ENCODE measurements at regions not wholly inside any gene's neighbourhood (a gene's known extent, or its start where the extent isn't known, plus 50 kb on each side); places are given as distances from the start of the nearest gene placed in this dataset.

- H3K36me3 ChIP-seq (replicated peaks in 1 of 2; ENCODE audit: control insufficient read depth in 1 of 2, insufficient read depth in 2 of 2, low read length in 1 of 2): no peaks in the 10 kb centered on the region
- H3K9ac ChIP-seq: no peak overlapping the region
- H3K9me3 ChIP-seq: no peaks in the 10 kb centered on the region
- H3F3A ChIP-seq (replicated peaks; ENCODE audit: insufficient read depth): no peaks in the 10 kb centered on the region
- no peaks in the 10 kb centered on the region for H3K9me2 ChIP-seq
- H3K79me2 ChIP-seq (ENCODE audit: insufficient read depth): no peaks in the 10 kb centered on the region
- ChIA-PET POLR2A (no interaction called here), CTCF (interaction anchor here (1.5 to 6.1 kb wide), 5 partner anchors 70 to 948 kb away, joined by 3 to 70 read pairs (median 21); no protein-coding TSS in a partner anchor)
- no peak overlapping the region for H2AFZ ChIP-seq (ENCODE audit: low read depth)
- H3K27ac ChIP-seq (ENCODE audit: low read depth in 2 of 2, low read length in 1 of 2): no peak overlapping the region
- H3K4me1 ChIP-seq (ENCODE audit: control insufficient read depth in 1 of 2, insufficient read depth in 2 of 2, low read depth in 1 of 2, low read length in 1 of 2): no peaks in the 10 kb centered on the region
- no peaks in the 10 kb centered on the region for H3K27me3 ChIP-seq (ENCODE audit: insufficient read depth)
- TF ChIP-seq, protein P1, sequence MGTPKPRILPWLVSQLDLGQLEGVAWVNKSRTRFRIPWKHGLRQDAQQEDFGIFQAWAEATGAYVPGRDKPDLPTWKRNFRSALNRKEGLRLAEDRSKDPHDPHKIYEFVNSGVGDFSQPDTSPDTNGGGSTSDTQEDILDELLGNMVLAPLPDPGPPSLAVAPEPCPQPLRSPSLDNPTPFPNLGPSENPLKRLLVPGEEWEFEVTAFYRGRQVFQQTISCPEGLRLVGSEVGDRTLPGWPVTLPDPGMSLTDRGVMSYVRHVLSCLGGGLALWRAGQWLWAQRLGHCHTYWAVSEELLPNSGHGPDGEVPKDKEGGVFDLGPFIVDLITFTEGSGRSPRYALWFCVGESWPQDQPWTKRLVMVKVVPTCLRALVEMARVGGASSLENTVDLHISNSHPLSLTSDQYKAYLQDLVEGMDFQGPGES (IDR thresholded peaks at IDR 0.05; ENCODE audit: low read depth, low read length): no peak
- no peak for TF ChIP-seq CHD2 (IDR thresholded peaks at IDR 0.05; ENCODE audit: low read length, partially characterized antibody)
- no peak for TF ChIP-seq FOXJ3 (CRISPR knock-in tag; IDR thresholded peaks at IDR 0.05)
- 39% methylated on average over 7 of the region's 7 CpGs for WGBS (ENCODE audit: low lambda C conversion rate)
- no peaks in the 10 kb centered on the region for H4K20me1 ChIP-seq (ENCODE audit: insufficient read depth)
- H3K4me2 ChIP-seq: no peak overlapping the region
- no peak overlapping the region for H3K4me3 ChIP-seq (ENCODE audit: low read depth in 2 of 2, low read length in 1 of 2)
- no peak for DNase-seq
Measured at GRCh38 chr3:137103739-137104138, 146.0 kb downstream of the IL20RB start.

- ChIA-PET POLR2A (no interaction called here), CTCF (interaction anchor here (0.6 to 6.1 kb wide), 37 partner anchors 9 to 947 kb away, joined by 3 to 70 read pairs (median 4); no protein-coding TSS in a partner anchor)
- Histone ChIP-seq H2AFZ (ENCODE audit: low read depth) (no peak overlapping the region), H3K36me3 (replicated peaks in 1 of 2; ENCODE audit: control insufficient read depth in 1 of 2, insufficient read depth in 2 of 2, low read length in 1 of 2) (no peaks in the 10 kb centered on the region), H3K27me3 (ENCODE audit: insufficient read depth) (no peaks in the 10 kb centered on the region), H3K9ac (no peak overlapping the region), H3K4me1 (ENCODE audit: control insufficient read depth in 1 of 2, insufficient read depth in 2 of 2, low read depth in 1 of 2, low read length in 1 of 2) (no peaks in the 10 kb centered on the region), H3K79me2 (ENCODE audit: insufficient read depth) (no peaks in the 10 kb centered on the region), H3F3A (replicated peaks; ENCODE audit: insufficient read depth) (no peaks in the 10 kb centered on the region), H3K4me3 (ENCODE audit: low read depth in 2 of 2, low read length in 1 of 2) (peak overlapping the region in 1 of 2 experiments; percentile 29; a peak in 1 of 4 replicates), H3K9me3 (no peaks in the 10 kb centered on the region), H3K27ac (ENCODE audit: low read depth in 2 of 2, low read length in 1 of 2) (no peak overlapping the region), H4K20me1 (ENCODE audit: insufficient read depth) (no peaks in the 10 kb centered on the region), H3K4me2 (peak overlapping the region; percentile 22; the same call in 1 of the 2 replicates), H3K9me2 (no peaks in the 10 kb centered on the region)
- peak; percentile 35 for DNase-seq
- WGBS (ENCODE audit: low lambda C conversion rate): 7% methylated on average over 10 of the region's 10 CpGs
- TF ChIP-seq SMC3 (IDR thresholded peaks at IDR 0.05; ENCODE audit: low read depth, low read length) (peak; percentile 75), RAD21 (IDR thresholded peaks at IDR 0.05; ENCODE audit: low read length) (peak; percentile 92), RFX5 (IDR thresholded peaks at IDR 0.05; ENCODE audit: low read length) (0 out of 2 replicates have a peak, but pooled peaks have one; percentile 33), EP300 (IDR thresholded peaks at IDR 0.05; ENCODE audit: borderline replicate concordance in 1 of 2, low read depth in 1 of 2, low read length in 1 of 2) (no peak), TEAD4 (IDR thresholded peaks at IDR 0.05; ENCODE audit: borderline replicate concordance, insufficient read depth) (no peak), FOXM1 (IDR thresholded peaks at IDR 0.05; ENCODE audit: low read depth) (no peak)
- TF ChIP-seq, protein P2, sequence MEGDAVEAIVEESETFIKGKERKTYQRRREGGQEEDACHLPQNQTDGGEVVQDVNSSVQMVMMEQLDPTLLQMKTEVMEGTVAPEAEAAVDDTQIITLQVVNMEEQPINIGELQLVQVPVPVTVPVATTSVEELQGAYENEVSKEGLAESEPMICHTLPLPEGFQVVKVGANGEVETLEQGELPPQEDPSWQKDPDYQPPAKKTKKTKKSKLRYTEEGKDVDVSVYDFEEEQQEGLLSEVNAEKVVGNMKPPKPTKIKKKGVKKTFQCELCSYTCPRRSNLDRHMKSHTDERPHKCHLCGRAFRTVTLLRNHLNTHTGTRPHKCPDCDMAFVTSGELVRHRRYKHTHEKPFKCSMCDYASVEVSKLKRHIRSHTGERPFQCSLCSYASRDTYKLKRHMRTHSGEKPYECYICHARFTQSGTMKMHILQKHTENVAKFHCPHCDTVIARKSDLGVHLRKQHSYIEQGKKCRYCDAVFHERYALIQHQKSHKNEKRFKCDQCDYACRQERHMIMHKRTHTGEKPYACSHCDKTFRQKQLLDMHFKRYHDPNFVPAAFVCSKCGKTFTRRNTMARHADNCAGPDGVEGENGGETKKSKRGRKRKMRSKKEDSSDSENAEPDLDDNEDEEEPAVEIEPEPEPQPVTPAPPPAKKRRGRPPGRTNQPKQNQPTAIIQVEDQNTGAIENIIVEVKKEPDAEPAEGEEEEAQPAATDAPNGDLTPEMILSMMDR (IDR thresholded peaks at IDR 0.05): peak; percentile 83
Measured at GRCh38 chr3:137105277-137105977, 147.6 kb downstream of the IL20RB start.

Measured in SK-N-SH (cell line).